SK-N-SH (cell line): ENCODE measurements at regions not wholly inside any gene's neighbourhood (a gene's known extent, or its start where the extent isn't known, plus 50 kb on each side); places are given as distances from the start of the nearest gene placed in this dataset.

Experiments used
- CTCF ChIA-PET: fragments of 300-600, 350-600 bp; formaldehyde crosslinking; extraction: SDS; loops from one replicate; lab custom pipeline; 2021; lab: Yijun Ruan, JAX
- POLR2A ChIA-PET: fragments of 350-600 bp; sonication (Branson Sonifier 250); formaldehyde crosslinking; extraction: SDS; loops from one replicate; lab custom pipeline; 2020; ENCODE audit warnings: antibody characterized with exemption, inconsistent platforms; lab: Yijun Ruan, JAX
- DNase-seq: peaks from one replicate; pipeline ENCODE4 v3.0.0; 2012
- H2AFZ ChIP-seq: fragments of 200-600 bp; sonication (generic); 2 replicates; pipeline ENCODE4 v1.8.1; 2016; ENCODE audit warnings: antibody characterized with exemption, mild to moderate bottlenecking, low read depth
- H3F3A ChIP-seq: fragments of 200-600 bp; sonication (generic); replicated peaks from 2 replicates; pipeline ENCODE3; 2016; ENCODE audit warnings: antibody characterized with exemption, mild to moderate bottlenecking; ENCODE audit not compliant: insufficient read depth
- H3K27ac ChIP-seq, 2 experiments: fragments of 200-500 bp in 1 of 2; fragments of 200-600 bp in 1 of 2; sonication (Bioruptor generic) in 1 of 2; sonication (generic), shearing (Covaris generic) in 1 of 2; 2 replicates each; pipeline versions ENCODE4 v1.5.1 to v1.6.1; 2014 to 2016; ENCODE audit warnings: low read depth in 2 of 2, inconsistent platforms in 1 of 2, low read length in 1 of 2, mild to moderate bottlenecking in 1 of 2, mixed read lengths in 1 of 2
- H3K27me3 ChIP-seq: fragments of 200-600 bp; sonication (generic), shearing (Covaris generic); 2 replicates; pipeline ENCODE4 v1.6.1; 2016; ENCODE audit warnings: mixed run types; ENCODE audit not compliant: insufficient read depth
- H3K36me3 ChIP-seq, 2 experiments: fragments of 200-500 bp in 1 of 2; fragments of 200-600 bp in 1 of 2; sonication (Bioruptor generic) in 1 of 2; sonication (generic) in 1 of 2; replicated peaks in 1 of 2; 2 replicates each; pipeline versions ENCODE3 to v1.5.1; 2014 to 2016; ENCODE audit warnings: low read length in 1 of 2, mild to moderate bottlenecking in 1 of 2; ENCODE audit not compliant: insufficient read depth in 2 of 2, control insufficient read depth in 1 of 2
- H3K4me1 ChIP-seq, 2 experiments: fragments of 200-500 bp in 1 of 2; fragments of 200-600 bp in 1 of 2; sonication (Bioruptor generic) in 1 of 2; sonication (generic), shearing (Covaris generic) in 1 of 2; 2 replicates each; pipeline versions ENCODE4 v1.5.1 to v1.6.1; 2014 to 2016; ENCODE audit warnings: low read depth in 1 of 2, low read length in 1 of 2, mixed run types in 1 of 2; ENCODE audit not compliant: insufficient read depth in 2 of 2, control insufficient read depth in 1 of 2
- H3K4me2 ChIP-seq: fragments of 200-600 bp; sonication (generic), shearing (Covaris generic); 2 replicates; pipeline ENCODE4 v1.6.1; 2017; ENCODE audit warnings: mixed run types
- H3K4me3 ChIP-seq, 2 experiments: fragments of 200-500 bp in 1 of 2; fragments of 200-600 bp in 1 of 2; sonication (Bioruptor generic) in 1 of 2; sonication (generic), shearing (Covaris generic) in 1 of 2; 2 replicates each; pipeline versions ENCODE4 v1.5.1 to v1.8.1; 2014 to 2016; ENCODE audit warnings: low read depth in 2 of 2, inconsistent platforms in 1 of 2, low read length in 1 of 2, mild to moderate bottlenecking in 1 of 2, mixed read lengths in 1 of 2, moderate library complexity in 1 of 2
- H3K79me2 ChIP-seq: fragments of 200-600 bp; sonication (generic); 2 replicates; pipeline ENCODE4 v1.8.1; 2017; ENCODE audit warnings: mild to moderate bottlenecking; ENCODE audit not compliant: insufficient read depth
- H3K9ac ChIP-seq: fragments of 200-600 bp; sonication (generic); 2 replicates; pipeline ENCODE4 v1.6.1; 2017; ENCODE audit warnings: mixed run types
- H3K9me2 ChIP-seq: fragments of 200-600 bp; sonication (generic); 2 replicates; pipeline ENCODE4 v1.6.1; 2017; ENCODE audit warnings: mixed run types
- H3K9me3 ChIP-seq: fragments of 200-600 bp; sonication (generic); 2 replicates; pipeline ENCODE4 v1.6.1; 2017; ENCODE audit warnings: mixed run types, mild to moderate bottlenecking, moderate library complexity
- H4K20me1 ChIP-seq: fragments of 200-600 bp; sonication (generic); 2 replicates; pipeline ENCODE4 v1.6.1; 2017; ENCODE audit warnings: mild to moderate bottlenecking, mixed run types; ENCODE audit not compliant: insufficient read depth
- CHD2 ChIP-seq: fragments of 150-350 bp; IDR thresholded peaks from 2 replicates; pipeline ENCODE4 v1.6.1; 2018; ENCODE audit warnings: low read length; ENCODE audit not compliant: partially characterized antibody
- CTCF ChIP-seq: fragments of 200-600 bp; sonication (generic); IDR thresholded peaks from 2 replicates; pipeline ENCODE4 v1.6.1; 2017; ENCODE audit warnings: antibody characterized with exemption, mild to moderate bottlenecking, moderate library complexity
- ELF1 ChIP-seq: IDR thresholded peaks from 2 replicates; pipeline ENCODE4 v1.4.0; 2012
- FOSL2 ChIP-seq: IDR thresholded peaks from 2 replicates; pipeline ENCODE4 v1.4.0; 2012; ENCODE audit warnings: low read depth, mild to moderate bottlenecking, moderate library complexity, borderline replicate concordance
- FOXJ3 ChIP-seq: sonication (generic); formaldehyde crosslinking; IDR thresholded peaks from 2 replicates; pipeline ENCODE4 v1.5.1; 2020; ENCODE audit warnings: mild to moderate bottlenecking, missing genetic modification reagents
- FOXM1 ChIP-seq: IDR thresholded peaks from 2 replicates; pipeline ENCODE4 v1.4.0; 2012; ENCODE audit warnings: low read depth, mild to moderate bottlenecking
- GATA2 ChIP-seq: sonication (generic); formaldehyde crosslinking; IDR thresholded peaks from 2 replicates; pipeline ENCODE4 v1.5.0; 2020; ENCODE audit warnings: mild to moderate bottlenecking, missing genetic modification reagents
- MXI1 ChIP-seq: IDR thresholded peaks from 2 replicates; pipeline ENCODE4 v1.6.1; 2012; ENCODE audit warnings: mild to moderate bottlenecking, low read depth, low read length, improper control_type of control experiment
- NFIC ChIP-seq: IDR thresholded peaks from 2 replicates; pipeline ENCODE4 v1.4.0; 2012; ENCODE audit warnings: borderline replicate concordance
- NRF1 ChIP-seq: IDR thresholded peaks from 2 replicates; pipeline ENCODE4 v1.6.1; 2012; ENCODE audit warnings: low read depth, mild to moderate bottlenecking, low read length
- RAD21 ChIP-seq: IDR thresholded peaks from 2 replicates; pipeline ENCODE4 v1.6.1; 2012; ENCODE audit warnings: mild to moderate bottlenecking, low read length
- RFX5 ChIP-seq: IDR thresholded peaks from 2 replicates; pipeline ENCODE4 v1.6.1; 2012; ENCODE audit warnings: mild to moderate bottlenecking, improper control_type of control experiment, low read length
- RXRA ChIP-seq: IDR thresholded peaks from 2 replicates; pipeline ENCODE4 v1.4.0; 2012; ENCODE audit warnings: low read depth, mild to moderate bottlenecking, borderline replicate concordance
- TCF12 ChIP-seq: IDR thresholded peaks from 2 replicates; pipeline ENCODE4 v1.4.0; 2012
- USF2 ChIP-seq: fragments of 150-350 bp; IDR thresholded peaks from 2 replicates; pipeline ENCODE4 v1.6.1; 2017; ENCODE audit warnings: antibody characterized with exemption, low read length, low read depth, borderline replicate concordance
- YY1 ChIP-seq: IDR thresholded peaks from 2 replicates; pipeline ENCODE4 v1.4.0; 2012; ENCODE audit warnings: low read depth, mild to moderate bottlenecking
- ZBTB33 ChIP-seq: IDR thresholded peaks from 2 replicates; pipeline ENCODE4 v1.4.0; 2012; ENCODE audit warnings: low read depth, borderline replicate concordance
- WGBS: methylation state at CpG from one replicate; pipeline ENCODE4 v1.1.6; 2017; ENCODE audit warnings: low lambda C conversion rate; 5-methylcytosine and 5-hydroxymethylcytosine counted together
- TF ChIP-seq, protein P1 (sequence below): IDR thresholded peaks from 2 replicates; pipeline ENCODE4 v1.4.0; 2012; ENCODE audit warnings: low read depth, borderline replicate concordance
- TF ChIP-seq, protein P2 (sequence below): IDR thresholded peaks from 2 replicates; pipeline ENCODE4 v1.6.1; 2012; ENCODE audit warnings: mild to moderate bottlenecking, low read depth, low read length, moderate library complexity
- TF ChIP-seq, protein P3 (sequence below): fragments of 150-350 bp; IDR thresholded peaks from 2 replicates; pipeline ENCODE4 v1.6.1; 2016; ENCODE audit warnings: mild to moderate bottlenecking, low read depth, low read length

DNA sequence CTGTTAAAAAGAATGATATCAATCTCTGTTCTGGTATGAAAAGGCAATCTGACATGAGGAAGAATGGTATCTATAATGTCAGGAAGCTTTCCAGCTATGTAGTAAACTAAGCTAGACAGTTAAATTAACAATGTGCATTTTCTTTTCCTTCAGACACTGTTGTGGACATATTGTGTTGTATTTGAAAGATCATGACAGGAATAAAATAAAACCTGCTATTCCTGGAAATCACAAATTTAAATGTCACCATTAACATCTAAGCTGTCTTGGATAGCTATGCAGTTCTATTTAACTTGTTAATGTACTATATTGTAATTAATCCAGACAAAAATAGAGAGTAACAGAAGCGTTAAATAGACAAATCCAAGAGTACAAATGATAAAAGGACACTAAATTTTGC, 297.4 kb upstream of the LUZP2 start:
- Histone ChIP-seq H2AFZ (no peak overlapping the region), H3K9me2 (no peaks in the 10 kb centered on the region), H3K4me1 (no peaks in the 10 kb centered on the region), H3K4me3 (no peak overlapping the region), H3K9me3 (no peaks in the 10 kb centered on the region), H3K27me3 (no peaks in the 10 kb centered on the region), H3K4me2 (no peak overlapping the region), H3K9ac (no peak overlapping the region), H3K36me3 (no peaks in the 10 kb centered on the region), H3K79me2 (no peaks in the 10 kb centered on the region), H3K27ac (no peak overlapping the region), H4K20me1 (no peaks in the 10 kb centered on the region), H3F3A (no peaks in the 10 kb centered on the region)
- TF ChIP-seq CHD2, result no peak
- no peak for TF ChIP-seq GATA2 (CRISPR knock-in tag)
- TF ChIP-seq ELF1, result no peak
- no peak for TF ChIP-seq ZBTB33
- TF ChIP-seq, protein P1, sequence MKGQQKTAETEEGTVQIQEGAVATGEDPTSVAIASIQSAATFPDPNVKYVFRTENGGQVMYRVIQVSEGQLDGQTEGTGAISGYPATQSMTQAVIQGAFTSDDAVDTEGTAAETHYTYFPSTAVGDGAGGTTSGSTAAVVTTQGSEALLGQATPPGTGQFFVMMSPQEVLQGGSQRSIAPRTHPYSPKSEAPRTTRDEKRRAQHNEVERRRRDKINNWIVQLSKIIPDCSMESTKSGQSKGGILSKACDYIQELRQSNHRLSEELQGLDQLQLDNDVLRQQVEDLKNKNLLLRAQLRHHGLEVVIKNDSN, result no peak
- no peak for TF ChIP-seq TCF12
- no peak for TF ChIP-seq YY1
- TF ChIP-seq RXRA, result no peak
- no peak for TF ChIP-seq USF2
- TF ChIP-seq FOXM1, result no peak
- TF ChIP-seq NFIC, result no peak
- TF ChIP-seq RFX5, result no peak
- TF ChIP-seq CTCF, result no peak
- TF ChIP-seq RAD21, result no peak
- no peak for TF ChIP-seq MXI1
- no peak for TF ChIP-seq FOSL2
- TF ChIP-seq, protein P2, sequence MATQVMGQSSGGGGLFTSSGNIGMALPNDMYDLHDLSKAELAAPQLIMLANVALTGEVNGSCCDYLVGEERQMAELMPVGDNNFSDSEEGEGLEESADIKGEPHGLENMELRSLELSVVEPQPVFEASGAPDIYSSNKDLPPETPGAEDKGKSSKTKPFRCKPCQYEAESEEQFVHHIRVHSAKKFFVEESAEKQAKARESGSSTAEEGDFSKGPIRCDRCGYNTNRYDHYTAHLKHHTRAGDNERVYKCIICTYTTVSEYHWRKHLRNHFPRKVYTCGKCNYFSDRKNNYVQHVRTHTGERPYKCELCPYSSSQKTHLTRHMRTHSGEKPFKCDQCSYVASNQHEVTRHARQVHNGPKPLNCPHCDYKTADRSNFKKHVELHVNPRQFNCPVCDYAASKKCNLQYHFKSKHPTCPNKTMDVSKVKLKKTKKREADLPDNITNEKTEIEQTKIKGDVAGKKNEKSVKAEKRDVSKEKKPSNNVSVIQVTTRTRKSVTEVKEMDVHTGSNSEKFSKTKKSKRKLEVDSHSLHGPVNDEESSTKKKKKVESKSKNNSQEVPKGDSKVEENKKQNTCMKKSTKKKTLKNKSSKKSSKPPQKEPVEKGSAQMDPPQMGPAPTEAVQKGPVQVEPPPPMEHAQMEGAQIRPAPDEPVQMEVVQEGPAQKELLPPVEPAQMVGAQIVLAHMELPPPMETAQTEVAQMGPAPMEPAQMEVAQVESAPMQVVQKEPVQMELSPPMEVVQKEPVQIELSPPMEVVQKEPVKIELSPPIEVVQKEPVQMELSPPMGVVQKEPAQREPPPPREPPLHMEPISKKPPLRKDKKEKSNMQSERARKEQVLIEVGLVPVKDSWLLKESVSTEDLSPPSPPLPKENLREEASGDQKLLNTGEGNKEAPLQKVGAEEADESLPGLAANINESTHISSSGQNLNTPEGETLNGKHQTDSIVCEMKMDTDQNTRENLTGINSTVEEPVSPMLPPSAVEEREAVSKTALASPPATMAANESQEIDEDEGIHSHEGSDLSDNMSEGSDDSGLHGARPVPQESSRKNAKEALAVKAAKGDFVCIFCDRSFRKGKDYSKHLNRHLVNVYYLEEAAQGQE, result no peak
- TF ChIP-seq, protein P3, sequence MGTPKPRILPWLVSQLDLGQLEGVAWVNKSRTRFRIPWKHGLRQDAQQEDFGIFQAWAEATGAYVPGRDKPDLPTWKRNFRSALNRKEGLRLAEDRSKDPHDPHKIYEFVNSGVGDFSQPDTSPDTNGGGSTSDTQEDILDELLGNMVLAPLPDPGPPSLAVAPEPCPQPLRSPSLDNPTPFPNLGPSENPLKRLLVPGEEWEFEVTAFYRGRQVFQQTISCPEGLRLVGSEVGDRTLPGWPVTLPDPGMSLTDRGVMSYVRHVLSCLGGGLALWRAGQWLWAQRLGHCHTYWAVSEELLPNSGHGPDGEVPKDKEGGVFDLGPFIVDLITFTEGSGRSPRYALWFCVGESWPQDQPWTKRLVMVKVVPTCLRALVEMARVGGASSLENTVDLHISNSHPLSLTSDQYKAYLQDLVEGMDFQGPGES, result no peak
- no peak for TF ChIP-seq NRF1
- TF ChIP-seq FOXJ3, result no peak
- WGBS, result 33% methylated on average over 1 of the region's 1 CpG
- no peak for DNase-seq
- ChIA-PET CTCF (no interaction called here), POLR2A (no interaction called here)
